ENCODE measurements at regions not wholly inside any gene's neighbourhood (a gene's known extent, or its start where the extent isn't known, plus 50 kb on each side); places are given as distances from the start of the nearest gene placed in this dataset.

- no peak for TF ChIP-seq CTCF (IDR thresholded peaks at IDR 0.05; ENCODE audit: low read depth, low read length, poor library complexity, severe bottlenecking)
- TF ChIP-seq EZH2phosphoT487 (IDR thresholded peaks at IDR 0.05; ENCODE audit: borderline replicate concordance, low read length), result no peak
Observed at GRCh38 chr13:105442040-105442439, 1093.4 kb downstream of the EFNB2 start.
